A549 (cell line): ENCODE measurements at regions not wholly inside any gene's neighbourhood (a gene's known extent, or its start where the extent isn't known, plus 50 kb on each side); places are given as distances from the start of the nearest gene placed in this dataset.

Source experiments
- ATAC-seq, 2 experiments: fragments of 200-7000 bp in 1 of 2; fragments of >200 bp in 1 of 2; cut with Nextera tagmentation in 1 of 2; cut with Tn5 transposase in 1 of 2; 3 replicates each; pipeline versions ENCODE4 v1.8.0 to v1.9.1; 2018 to 2020; ENCODE audit warnings: mild to moderate bottlenecking in 1 of 2, moderate library complexity in 1 of 2
- CTCF ChIA-PET: fragments of 300-600 bp; sonication (Branson Sonifier 250); formaldehyde crosslinking; extraction: SDS; loops from one replicate; lab custom pipeline; 2021; ENCODE audit warnings: antibody characterized with exemption, inconsistent platforms; lab: Yijun Ruan, JAX
- POLR2A ChIA-PET: fragments of 350-600 bp; formaldehyde crosslinking; extraction: SDS; loops from one replicate; lab custom pipeline; 2021; ENCODE audit warnings: antibody characterized with exemption, inconsistent platforms; lab: Yijun Ruan, JAX
- DNase-seq, 2 experiments: peaks; one replicate each; pipeline versions ENCODE4 v3.0.0 to v3.0.0-alpha.2; 2011 to 2016; ENCODE audit warnings: low read depth in 1 of 2, low spot score in 1 of 2
- FAIRE-seq: peaks from 2 replicates; lab custom pipeline; 2011; peaks lifted over from hg19 to GRCh38; lab: Jason Lieb, UNC
- H3K27ac ChIP-seq, 2 experiments: fragments of >200 bp; sonication (Bioruptor Twin); formaldehyde crosslinking; 3 replicates each; pipeline ENCODE4 v1.5.1; 2016 to 2017
- H3K4me1 ChIP-seq: fragments of >200 bp; sonication (Bioruptor Twin); formaldehyde crosslinking; 3 replicates; pipeline ENCODE4 v1.6.1; 2016
- H3K4me2 ChIP-seq: fragments of >200 bp; sonication (Bioruptor Twin); formaldehyde crosslinking; 3 replicates; pipeline ENCODE4 v1.6.1; 2016
- H3K4me3 ChIP-seq: fragments of >200 bp; sonication (Bioruptor Twin); formaldehyde crosslinking; 3 replicates; pipeline ENCODE4 v1.5.1; 2016
- H3K9me3 ChIP-seq: fragments of >200 bp; sonication (Bioruptor Twin); formaldehyde crosslinking; 3 replicates; pipeline ENCODE4 v1.6.1; 2016
- BHLHE40 ChIP-seq: IDR thresholded peaks from 2 replicates; pipeline ENCODE4 v1.6.1; 2012; ENCODE audit warnings: low read depth, low read length, inconsistent platforms
- CBX8 ChIP-seq: fragments of 200-600 bp; sonication (generic); IDR thresholded peaks from 2 replicates; pipeline ENCODE4 v1.6.1; 2016
- EHF ChIP-seq: fragments of 250-450 bp; sonication (Bioruptor Pico); IDR thresholded peaks from 2 replicates; pipeline ENCODE4 v1.5.0; 2020; ENCODE audit warnings: mild to moderate bottlenecking
- EHMT2 ChIP-seq: fragments of 200-600 bp; sonication (generic); IDR thresholded peaks from 2 replicates; pipeline ENCODE4 v1.6.1; 2016; ENCODE audit warnings: antibody characterized with exemption, low read depth, mild to moderate bottlenecking, moderate library complexity
- FOXS1 ChIP-seq: fragments of 250-450 bp; sonication (Bioruptor Pico); IDR thresholded peaks from 2 replicates; pipeline ENCODE4 v1.5.0; 2020; ENCODE audit warnings: mild to moderate bottlenecking, moderate library complexity
- HEYL ChIP-seq: fragments of 250-450 bp; sonication (Bioruptor Pico); IDR thresholded peaks from 2 replicates; pipeline ENCODE4 v1.8.0; 2021; ENCODE audit warnings: mild to moderate bottlenecking, moderate library complexity
- HOXA7 ChIP-seq: fragments of 250-450 bp; sonication (Bioruptor Pico); IDR thresholded peaks from 2 replicates; pipeline ENCODE4 v1.5.0; 2020; ENCODE audit warnings: mild to moderate bottlenecking, moderate library complexity
- HOXB13 ChIP-seq: fragments of 250-450 bp; sonication (Bioruptor Pico); IDR thresholded peaks from 2 replicates; pipeline ENCODE4 v1.5.0; 2020; ENCODE audit warnings: low read depth, mild to moderate bottlenecking, moderate library complexity
- KDM1A ChIP-seq: fragments of 200-600 bp; sonication (generic); IDR thresholded peaks from 2 replicates; pipeline ENCODE4 v1.6.1; 2016; ENCODE audit warnings: low read depth, mild to moderate bottlenecking
- MYC ChIP-seq: IDR thresholded peaks from 2 replicates; pipeline ENCODE4 v1.6.1; 2012; ENCODE audit warnings: mild to moderate bottlenecking, inconsistent platforms, low read length, improper control_type of control experiment, borderline replicate concordance
- NFE2L2 ChIP-seq: fragments of 150-350 bp; conservative IDR thresholded peaks from 2 replicates; pipeline ENCODE4 v1.6.1; 2014; ENCODE audit warnings: low read length
- NPAS2 ChIP-seq: fragments of 250-450 bp; sonication (Bioruptor Pico); IDR thresholded peaks from 2 replicates; pipeline ENCODE4 v1.8.0; 2022; ENCODE audit warnings: mild to moderate bottlenecking, moderate library complexity, borderline replicate concordance
- RFX5 ChIP-seq: fragments of 450-650 bp; IDR thresholded peaks from 2 replicates; pipeline ENCODE4 v1.7.1; 2014; ENCODE audit warnings: antibody characterized with exemption, mild to moderate bottlenecking, moderate library complexity
- SREBF2 ChIP-seq: fragments of 450-650 bp; IDR thresholded peaks from 2 replicates; pipeline ENCODE4 v1.6.1; 2014; ENCODE audit warnings: mild to moderate bottlenecking, moderate library complexity
- TFCP2L1 ChIP-seq: fragments of 250-450 bp; sonication (Bioruptor Pico); IDR thresholded peaks from 2 replicates; pipeline ENCODE4 v1.5.0; 2021; ENCODE audit warnings: mild to moderate bottlenecking
- TP53 ChIP-seq: fragments of 250-450 bp; sonication (Bioruptor Pico); IDR thresholded peaks from 2 replicates; pipeline ENCODE4 v1.5.0; 2021; ENCODE audit warnings: mild to moderate bottlenecking, moderate library complexity
- ZC3H11A ChIP-seq: fragments of 450-650 bp; IDR thresholded peaks from 2 replicates; pipeline ENCODE4 v1.6.1; 2014; ENCODE audit warnings: antibody characterized with exemption, mild to moderate bottlenecking
- ZFP36 ChIP-seq: fragments of 450-650 bp; IDR thresholded peaks from 2 replicates; pipeline ENCODE4 v1.6.1; 2014; ENCODE audit warnings: borderline replicate concordance; ENCODE audit not compliant: partially characterized antibody
- WGBS: methylation state at CpG from one replicate; pipeline ENCODE4 v1.1.6; 2017; ENCODE audit errors: missing lambda C conversion rate; 5-methylcytosine and 5-hydroxymethylcytosine counted together
- TF ChIP-seq, protein P1 (sequence below): fragments of >200 bp; sonication (Bioruptor Twin); formaldehyde crosslinking; IDR thresholded peaks from 3 replicates; pipeline ENCODE4 v1.6.1; 2016
- TF ChIP-seq, protein P2 (sequence below): fragments of >200 bp; sonication (Bioruptor Twin); formaldehyde crosslinking; IDR thresholded peaks from 3 replicates; pipeline ENCODE4 v1.5.1; 2016
- TF ChIP-seq, protein P3 (sequence below): fragments of >200 bp; sonication (Bioruptor Twin); formaldehyde crosslinking; IDR thresholded peaks from 2 replicates; pipeline ENCODE4 v1.6.1; 2016
- TF ChIP-seq, protein P4 (sequence below): fragments of 250-450 bp; sonication (Bioruptor Pico); IDR thresholded peaks from 2 replicates; pipeline ENCODE4 v1.5.0; 2021; ENCODE audit warnings: mild to moderate bottlenecking, moderate library complexity, borderline replicate concordance
- TF ChIP-seq, protein P5 (sequence below): IDR thresholded peaks from 2 replicates; pipeline ENCODE4 v1.6.1; 2012
- TF ChIP-seq, protein P6 (sequence below): fragments of 250-450 bp; sonication (Bioruptor Pico); IDR thresholded peaks from 2 replicates; pipeline ENCODE4 v1.5.0; 2020; ENCODE audit warnings: low read depth, mild to moderate bottlenecking, moderate library complexity

DNA sequence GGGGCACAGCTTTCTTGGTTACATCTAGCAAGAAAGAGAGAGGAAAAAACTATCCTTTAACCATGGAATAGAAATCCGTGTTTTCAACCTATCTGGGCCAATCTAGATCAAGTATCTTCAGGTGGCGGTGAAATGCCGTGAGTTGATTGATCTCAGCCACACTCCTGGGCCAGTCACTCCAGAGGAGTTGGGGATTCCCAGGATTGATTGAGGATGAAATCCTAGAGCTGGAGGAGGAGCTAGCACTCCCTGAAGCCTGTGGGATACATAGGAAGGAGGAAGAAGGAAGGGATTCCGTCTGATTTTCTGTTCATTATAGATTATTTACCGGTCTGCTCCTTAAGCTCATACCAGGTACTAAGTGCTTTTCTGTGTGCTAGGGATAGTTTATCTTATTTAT, 106.3 kb upstream of the ARID2 start:
- Histone ChIP-seq H3K4me3 (no peak overlapping the region), H3K4me2 (no peak overlapping the region), H3K27ac (no peak overlapping the region), H3K4me1 (no peaks in the 10 kb centered on the region), H3K9me3 (peaks cover 4% of the 10 kb centered on the region; the same call in 1 of the 3 replicates)
- no peak for FAIRE-seq
- 63% methylated on average over 5 of the region's 5 CpGs for WGBS
- DNase-seq, result no peak
- TF ChIP-seq, protein P1, sequence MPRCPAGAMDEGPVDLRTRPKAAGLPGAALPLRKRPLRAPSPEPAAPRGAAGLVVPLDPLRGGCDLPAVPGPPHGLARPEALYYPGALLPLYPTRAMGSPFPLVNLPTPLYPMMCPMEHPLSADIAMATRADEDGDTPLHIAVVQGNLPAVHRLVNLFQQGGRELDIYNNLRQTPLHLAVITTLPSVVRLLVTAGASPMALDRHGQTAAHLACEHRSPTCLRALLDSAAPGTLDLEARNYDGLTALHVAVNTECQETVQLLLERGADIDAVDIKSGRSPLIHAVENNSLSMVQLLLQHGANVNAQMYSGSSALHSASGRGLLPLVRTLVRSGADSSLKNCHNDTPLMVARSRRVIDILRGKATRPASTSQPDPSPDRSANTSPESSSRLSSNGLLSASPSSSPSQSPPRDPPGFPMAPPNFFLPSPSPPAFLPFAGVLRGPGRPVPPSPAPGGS, result no peak
- TF ChIP-seq MYC (no peak), CBX8 (no peak), FOXS1 (CRISPR knock-in tag) (no peak)
- POLR2A ChIA-PET, result no interaction called here
- ATAC-seq, result no peak
- CTCF ChIA-PET, result interaction anchor here (1.0 to 1.5 kb wide), 2 partner anchors 9 to 536 kb away, joined by 3 read pairs; no protein-coding TSS in a partner anchor

DNA sequence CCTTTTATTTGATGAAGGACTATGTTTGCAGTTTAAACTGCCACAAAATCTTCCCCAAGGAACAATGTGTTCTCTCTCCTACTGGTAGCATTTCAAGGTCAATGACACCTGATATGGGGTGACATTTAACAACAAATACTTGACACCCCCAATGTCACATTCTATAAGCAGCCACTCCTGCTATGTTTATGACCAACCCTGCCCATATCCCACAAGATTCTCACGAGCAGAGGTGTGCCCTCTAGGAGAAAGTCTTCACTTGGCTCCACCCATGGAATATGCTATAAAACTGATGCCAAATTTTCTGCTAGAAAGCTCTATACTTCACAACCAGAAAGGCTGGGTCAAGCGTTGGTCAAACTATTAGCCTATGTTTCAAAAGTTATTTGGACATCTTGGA, 105.6 kb upstream of the ARID2 start:
- DNase-seq, result no peak
- Histone ChIP-seq H3K4me3 (no peak overlapping the region), H3K4me2 (no peak overlapping the region), H3K4me1 (no peaks in the 10 kb centered on the region), H3K9me3 (peaks cover 4% of the 10 kb centered on the region; the same call in 1 of the 3 replicates), H3K27ac (no peak overlapping the region)
- POLR2A ChIA-PET, result no interaction called here
- CTCF ChIA-PET, result interaction anchor here (1.5 kb wide), 1 partner anchor 8 kb away, joined by 3 read pairs; no protein-coding TSS in a partner anchor
- no peak for ATAC-seq
- no peak for FAIRE-seq
- WGBS, result 10% methylated on average over 2 of the region's 2 CpGs
- TF ChIP-seq EHMT2 (no peak), CBX8 (no peak), BHLHE40 (no peak), TFCP2L1 (no peak), NFE2L2 (no peak), FOXS1 (CRISPR knock-in tag) (no peak), HOXA7 (CRISPR knock-in tag) (no peak), KDM1A (no peak), HEYL (CRISPR knock-in tag) (no peak)
- TF ChIP-seq, protein P2, sequence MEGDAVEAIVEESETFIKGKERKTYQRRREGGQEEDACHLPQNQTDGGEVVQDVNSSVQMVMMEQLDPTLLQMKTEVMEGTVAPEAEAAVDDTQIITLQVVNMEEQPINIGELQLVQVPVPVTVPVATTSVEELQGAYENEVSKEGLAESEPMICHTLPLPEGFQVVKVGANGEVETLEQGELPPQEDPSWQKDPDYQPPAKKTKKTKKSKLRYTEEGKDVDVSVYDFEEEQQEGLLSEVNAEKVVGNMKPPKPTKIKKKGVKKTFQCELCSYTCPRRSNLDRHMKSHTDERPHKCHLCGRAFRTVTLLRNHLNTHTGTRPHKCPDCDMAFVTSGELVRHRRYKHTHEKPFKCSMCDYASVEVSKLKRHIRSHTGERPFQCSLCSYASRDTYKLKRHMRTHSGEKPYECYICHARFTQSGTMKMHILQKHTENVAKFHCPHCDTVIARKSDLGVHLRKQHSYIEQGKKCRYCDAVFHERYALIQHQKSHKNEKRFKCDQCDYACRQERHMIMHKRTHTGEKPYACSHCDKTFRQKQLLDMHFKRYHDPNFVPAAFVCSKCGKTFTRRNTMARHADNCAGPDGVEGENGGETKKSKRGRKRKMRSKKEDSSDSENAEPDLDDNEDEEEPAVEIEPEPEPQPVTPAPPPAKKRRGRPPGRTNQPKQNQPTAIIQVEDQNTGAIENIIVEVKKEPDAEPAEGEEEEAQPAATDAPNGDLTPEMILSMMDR, result no peak
- TF ChIP-seq, protein P3, sequence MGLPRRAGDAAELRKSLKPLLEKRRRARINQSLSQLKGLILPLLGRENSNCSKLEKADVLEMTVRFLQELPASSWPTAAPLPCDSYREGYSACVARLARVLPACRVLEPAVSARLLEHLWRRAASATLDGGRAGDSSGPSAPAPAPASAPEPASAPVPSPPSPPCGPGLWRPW, result no peak

DNA sequence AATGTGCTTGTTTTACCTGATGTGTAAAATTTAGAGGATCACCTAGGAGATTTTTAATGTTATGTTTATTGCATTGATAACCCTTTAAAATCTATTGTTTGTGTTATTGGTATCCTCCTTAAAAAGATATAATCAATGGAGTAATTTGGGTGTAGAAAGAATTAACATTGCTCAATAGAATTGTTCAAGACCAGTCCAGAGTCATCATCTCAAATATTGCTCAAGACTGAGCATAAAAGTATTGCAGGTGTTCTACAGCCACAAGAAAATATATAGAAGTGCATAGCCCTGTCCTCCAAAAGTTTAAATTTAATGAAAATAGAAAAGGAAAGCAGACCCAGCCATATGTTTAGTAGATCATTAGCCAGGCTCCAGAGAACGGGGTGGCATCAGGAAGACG, 102.5 kb upstream of the ARID2 start:
- no peak overlapping the region for H3K27ac ChIP-seq
- WGBS, result 17% methylated on average over 2 of the region's 2 CpGs
- no peak for TF ChIP-seq ZC3H11A
- no peak for FAIRE-seq
- no peak for DNase-seq
- ChIA-PET POLR2A (no interaction called here), CTCF (interaction anchor here (0.8 kb wide), 1 partner anchor 16 kb away, joined by 3 read pairs; no protein-coding TSS in a partner anchor)
- ATAC-seq, result no peak
- H3K4me3 ChIP-seq, result no peak overlapping the region
- H3K4me2 ChIP-seq, result no peak overlapping the region
- H3K4me1 ChIP-seq, result no peaks in the 10 kb centered on the region
- no peaks in the 10 kb centered on the region for H3K9me3 ChIP-seq

DNA sequence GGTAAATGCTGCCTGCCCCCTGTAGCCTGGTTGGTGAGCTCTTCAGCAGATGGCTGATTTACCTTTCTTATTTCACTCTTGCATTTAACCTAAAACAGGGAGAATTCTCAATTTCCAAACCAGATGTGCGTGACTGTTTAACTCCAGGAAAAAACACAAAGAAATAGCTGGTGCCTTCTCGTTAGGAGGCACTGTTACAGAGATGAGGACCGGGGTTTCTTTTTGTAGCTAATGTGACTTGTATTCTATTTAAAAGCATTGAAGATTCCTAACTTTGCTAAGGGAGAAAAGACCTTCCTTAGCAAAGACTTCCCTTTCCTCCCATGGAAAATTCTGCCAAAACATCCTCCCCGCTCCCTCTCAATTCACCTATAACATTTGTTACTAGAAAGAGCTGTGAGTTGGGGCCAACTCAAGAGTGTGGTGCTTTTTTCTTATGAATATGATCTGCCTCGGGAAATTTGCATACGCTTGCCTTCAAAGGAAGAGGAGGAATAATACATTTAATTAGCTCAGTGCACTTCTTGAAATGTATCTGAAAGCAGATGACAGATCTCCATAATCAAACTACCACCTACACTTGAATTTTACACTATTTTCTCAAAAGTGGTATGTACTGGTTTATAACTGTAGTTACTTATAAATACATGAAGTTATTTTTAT, 102.0 kb upstream of the ARID2 start:
- no peak for FAIRE-seq
- DNase-seq, result no peak
- 51% methylated on average over 6 of the region's 6 CpGs for WGBS
- no peaks in the 10 kb centered on the region for H3K9me3 ChIP-seq
- no peak overlapping the region for H3K27ac ChIP-seq
- H3K4me3 ChIP-seq, result no peak overlapping the region
- ATAC-seq, result no peak
- ChIA-PET CTCF (interaction anchor here (0.8 kb wide), 1 partner anchor 15 kb away, joined by 3 read pairs; no protein-coding TSS in a partner anchor), POLR2A (no interaction called here)
- H3K4me2 ChIP-seq, result no peak overlapping the region
- no peaks in the 10 kb centered on the region for H3K4me1 ChIP-seq
- TF ChIP-seq NPAS2 (CRISPR knock-in tag) (no peak), EHF (CRISPR knock-in tag) (no peak), NFE2L2 (no peak), RFX5 (no peak), ZFP36 (no peak), BHLHE40 (no peak), TFCP2L1 (no peak), HOXB13 (no peak), ZC3H11A (no peak), EHMT2 (no peak), SREBF2 (no peak), TP53 (CRISPR knock-in tag) (no peak)
- TF ChIP-seq, protein P4, sequence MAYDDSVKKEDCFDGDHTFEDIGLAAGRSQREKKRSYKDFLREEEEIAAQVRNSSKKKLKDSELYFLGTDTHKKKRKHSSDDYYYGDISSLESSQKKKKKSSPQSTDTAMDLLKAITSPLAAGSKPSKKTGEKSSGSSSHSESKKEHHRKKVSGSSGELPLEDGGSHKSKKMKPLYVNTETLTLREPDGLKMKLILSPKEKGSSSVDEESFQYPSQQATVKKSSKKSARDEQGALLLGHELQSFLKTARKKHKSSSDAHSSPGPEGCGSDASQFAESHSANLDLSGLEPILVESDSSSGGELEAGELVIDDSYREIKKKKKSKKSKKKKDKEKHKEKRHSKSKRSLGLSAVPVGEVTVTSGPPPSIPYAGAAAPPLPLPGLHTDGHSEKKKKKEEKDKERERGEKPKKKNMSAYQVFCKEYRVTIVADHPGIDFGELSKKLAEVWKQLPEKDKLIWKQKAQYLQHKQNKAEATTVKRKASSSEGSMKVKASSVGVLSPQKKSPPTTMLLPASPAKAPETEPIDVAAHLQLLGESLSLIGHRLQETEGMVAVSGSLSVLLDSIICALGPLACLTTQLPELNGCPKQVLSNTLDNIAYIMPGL, result no peak
- TF ChIP-seq, protein P5, sequence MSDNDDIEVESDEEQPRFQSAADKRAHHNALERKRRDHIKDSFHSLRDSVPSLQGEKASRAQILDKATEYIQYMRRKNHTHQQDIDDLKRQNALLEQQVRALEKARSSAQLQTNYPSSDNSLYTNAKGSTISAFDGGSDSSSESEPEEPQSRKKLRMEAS, result no peak
- TF ChIP-seq, protein P6, sequence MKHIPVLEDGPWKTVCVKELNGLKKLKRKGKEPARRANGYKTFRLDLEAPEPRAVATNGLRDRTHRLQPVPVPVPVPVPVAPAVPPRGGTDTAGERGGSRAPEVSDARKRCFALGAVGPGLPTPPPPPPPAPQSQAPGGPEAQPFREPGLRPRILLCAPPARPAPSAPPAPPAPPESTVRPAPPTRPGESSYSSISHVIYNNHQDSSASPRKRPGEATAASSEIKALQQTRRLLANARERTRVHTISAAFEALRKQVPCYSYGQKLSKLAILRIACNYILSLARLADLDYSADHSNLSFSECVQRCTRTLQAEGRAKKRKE (CRISPR knock-in tag), result no peak
